NCI-H2107 (cell line): ENCODE measurements at regions not wholly inside any gene's neighbourhood (a gene's known extent, or its start where the extent isn't known, plus 50 kb on each side); places are given as distances from the start of the nearest gene placed in this dataset.
"Not testable (repeated sequence)": the region's sequence is repeated elsewhere in the genome, so short reads cannot be mapped to it uniquely, and the experiment has no call there.

ENCODE experiments used
- DNase-seq: peaks from one replicate; lab custom pipeline; 2025; lab: John Stamatoyannopoulos, UW

DNA sequence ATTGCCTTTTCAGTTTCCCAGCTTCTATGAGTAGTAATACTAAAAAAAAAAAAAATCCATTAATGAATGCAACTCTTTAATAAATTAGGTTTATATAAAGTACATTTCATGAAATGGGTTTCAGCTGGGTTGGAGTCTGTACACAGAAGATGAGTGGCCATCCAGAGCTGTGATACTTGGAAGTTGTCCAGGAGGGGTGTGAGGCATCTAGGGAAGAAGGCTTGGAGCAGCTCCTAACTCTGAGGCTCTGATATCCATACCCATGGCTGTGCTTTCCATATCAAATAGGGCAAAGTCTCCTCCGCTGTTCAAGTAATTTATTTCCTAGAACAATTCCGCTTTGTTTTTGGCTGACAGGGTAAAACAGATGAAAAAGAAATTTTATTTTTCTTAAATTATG, 423.3 kb upstream of the TENM3 start:
- DNase-seq: no peak

GRCh38 chr4:181820553-181820952, 422.6 kb upstream of the TENM3 start:
- no peak for DNase-seq

- peak; percentile 12 for DNase-seq
These were observed 421.9 kb upstream of the TENM3 start for GRCh38 chr4:181821039-181822004.

DNA sequence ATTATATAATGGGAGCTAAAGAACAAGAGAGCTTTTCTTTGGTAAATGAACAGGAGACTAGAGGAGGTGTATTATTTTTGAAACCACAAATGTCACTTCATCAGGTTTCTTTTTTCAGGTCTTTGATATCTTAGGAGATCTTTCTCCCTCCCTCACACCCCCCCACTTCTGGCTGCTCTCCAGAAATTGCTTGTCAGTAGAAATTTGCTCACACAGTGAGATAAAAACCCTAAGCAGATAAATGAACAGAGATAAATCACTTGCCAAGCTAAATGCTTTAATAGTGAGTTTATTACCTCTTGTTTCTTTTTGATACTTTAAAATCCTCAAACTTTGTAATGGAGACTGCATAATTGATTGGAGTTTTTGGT, 421.2 kb upstream of the TENM3 start:
- DNase-seq: no peak

DNA sequence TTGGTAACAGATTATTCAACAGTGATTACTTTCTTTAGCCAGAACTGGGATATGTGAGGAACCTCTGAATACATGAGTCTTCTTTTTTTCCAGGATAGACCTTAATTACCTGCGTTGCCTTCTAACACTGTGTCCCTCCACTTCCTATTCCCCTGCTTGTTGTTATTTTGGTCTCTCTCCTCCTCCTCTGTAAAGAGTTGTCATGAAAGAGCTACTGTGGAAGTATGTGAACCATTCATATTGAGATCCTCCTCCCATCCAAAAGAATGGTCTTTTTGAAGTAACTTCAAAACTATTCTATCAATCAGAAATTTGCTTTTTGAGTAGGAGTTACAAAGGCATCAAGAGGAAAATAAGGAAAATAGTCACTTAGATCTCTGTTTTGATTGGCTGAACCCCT, 420.0 kb upstream of the TENM3 start:
- no peak for DNase-seq

GRCh38 chr4:181823645-181824044, 419.6 kb upstream of the TENM3 start:
- DNase-seq: no peak

GRCh38 chr4:181825564-181825963, 417.6 kb upstream of the TENM3 start:
- DNase-seq: no peak

DNA sequence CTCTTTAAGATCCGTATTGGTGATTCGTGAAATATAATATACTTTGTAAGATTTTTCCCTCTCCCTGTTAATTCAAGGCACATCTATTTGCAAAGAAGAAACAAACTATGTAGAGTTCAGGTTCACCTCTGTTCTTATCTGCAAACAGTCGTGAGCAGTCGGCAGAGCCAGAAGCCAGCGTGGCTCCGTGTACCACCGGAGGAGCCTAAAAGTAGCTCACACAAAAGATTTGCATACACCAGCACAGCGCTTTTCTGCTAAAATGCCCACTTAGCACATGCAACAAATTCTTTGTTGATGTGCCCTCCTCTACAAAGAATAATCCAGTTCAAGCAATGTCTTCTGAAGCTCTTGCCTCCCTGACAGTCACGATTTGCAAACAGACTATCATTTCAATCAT, 416.0 kb upstream of the TENM3 start:
- DNase-seq: no peak

DNA sequence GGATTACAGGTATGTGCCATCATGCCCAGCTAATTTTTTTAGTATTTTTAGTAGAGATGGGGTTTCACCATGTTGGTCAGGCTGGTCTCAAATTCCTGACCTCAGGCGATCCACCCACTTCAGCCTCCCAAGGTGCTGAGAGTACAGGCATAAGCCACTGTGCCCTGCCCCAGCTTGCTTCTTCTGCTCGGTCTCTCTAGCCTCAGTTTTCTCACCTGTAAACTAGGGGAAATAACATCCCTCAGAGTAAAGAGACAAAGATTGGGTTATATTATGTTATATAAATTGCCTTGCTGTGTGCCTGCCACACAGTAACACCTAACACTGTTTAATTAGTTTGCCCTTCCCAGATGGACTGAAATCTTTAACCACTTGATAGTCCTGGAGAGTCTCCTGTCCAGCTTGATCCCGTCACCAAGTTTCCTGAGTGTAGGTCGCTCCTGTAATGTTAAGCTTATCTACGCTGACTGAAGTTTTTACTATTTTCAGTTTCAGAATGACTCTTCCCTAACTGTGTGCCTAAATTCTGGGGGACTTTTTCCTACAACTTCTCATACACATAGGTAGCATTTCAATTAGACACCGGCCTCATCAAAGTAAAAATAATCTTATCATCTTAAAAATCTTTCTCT, 412.7 kb upstream of the TENM3 start:
- DNase-seq: no peak

DNA sequence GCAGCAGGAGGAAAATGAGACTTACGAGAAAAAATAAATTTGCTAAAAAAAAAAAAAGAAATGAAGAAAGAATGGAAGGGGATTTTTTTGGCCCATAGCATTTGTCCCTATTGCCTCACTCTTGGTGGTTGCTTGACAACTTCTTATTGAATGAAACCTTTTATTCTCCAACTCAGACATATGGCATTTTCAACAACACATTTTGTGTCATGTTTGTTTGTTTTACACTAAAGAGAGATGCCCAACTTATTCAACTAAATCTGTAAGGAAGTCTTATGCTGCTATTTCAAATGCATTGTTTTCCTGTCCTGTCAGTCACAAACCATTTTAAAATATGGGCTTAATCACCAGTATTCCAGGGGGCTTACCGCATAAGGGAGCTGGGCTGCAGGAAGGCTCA, 409.1 kb upstream of the TENM3 start:
- DNase-seq: no peak

GRCh38 chr4:181835348-181835747, 407.9 kb upstream of the TENM3 start:
- no peak for DNase-seq

DNA sequence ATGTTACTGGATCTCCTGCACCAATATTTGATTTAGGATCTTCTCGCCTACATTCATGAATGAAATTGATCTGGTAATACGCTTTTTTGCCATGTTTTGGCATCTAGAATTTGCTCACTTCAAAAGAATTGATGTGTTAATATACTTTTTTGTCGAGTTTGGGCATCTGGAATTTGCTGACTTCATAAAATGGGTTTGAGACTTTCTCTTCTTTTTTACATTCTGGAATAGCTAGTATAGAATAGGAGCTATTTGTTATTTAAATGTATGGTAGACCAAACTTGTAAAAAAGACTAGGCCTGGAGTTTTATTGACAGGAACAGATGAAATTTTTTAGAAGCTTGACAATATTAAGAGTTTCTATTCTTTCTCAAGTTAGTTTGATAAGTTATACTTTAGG, 404.9 kb upstream of the TENM3 start:
- no peak for DNase-seq

DNA sequence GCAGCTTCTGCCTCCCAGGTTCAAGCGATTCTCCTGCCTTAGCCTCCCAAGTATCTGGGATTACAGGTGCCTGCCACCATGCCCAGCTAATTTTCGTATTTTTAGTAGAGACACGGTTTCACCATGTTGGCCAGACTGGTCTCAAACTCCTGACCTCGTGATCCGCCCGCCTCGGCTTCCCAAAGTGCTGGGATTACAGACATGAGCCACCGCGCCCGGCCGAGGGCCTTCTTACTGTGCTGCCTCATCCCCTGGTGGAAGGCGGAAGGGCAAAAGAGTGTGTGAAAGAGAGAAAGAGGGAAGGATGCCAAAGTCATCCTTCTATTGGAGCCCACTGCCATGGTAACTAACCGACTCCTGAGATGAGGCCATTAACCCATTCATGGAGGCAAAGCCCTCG, 399.4 kb upstream of the TENM3 start:
- not testable (repeated sequence) for DNase-seq

GRCh38 chr4:181845617-181846016, 397.6 kb upstream of the TENM3 start:
- DNase-seq: no peak

GRCh38 chr4:181846934-181847333, 396.3 kb upstream of the TENM3 start:
- no peak for DNase-seq

- DNase-seq: no peak
These were observed 394.8 kb upstream of the TENM3 start for GRCh38 chr4:181848357-181848756.

DNA sequence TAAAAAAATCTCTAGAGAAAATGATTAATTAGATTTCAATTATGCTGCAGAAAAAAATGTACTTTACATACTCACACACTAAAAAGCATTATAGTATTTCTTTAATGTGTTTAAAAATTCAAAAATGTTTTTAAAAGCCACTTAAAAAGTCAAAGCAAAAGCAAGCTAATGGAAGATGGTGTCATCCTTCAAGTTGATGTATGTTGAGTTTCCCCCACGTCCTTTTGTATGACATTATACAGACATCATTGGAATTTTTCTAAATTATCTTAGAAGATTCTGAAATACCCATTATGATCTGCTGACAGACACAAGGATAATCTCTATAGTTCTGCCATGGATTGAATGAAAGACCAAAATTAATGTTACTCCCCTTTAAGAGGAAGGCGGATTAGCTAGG, 393.7 kb upstream of the TENM3 start:
- no peak for DNase-seq

DNA sequence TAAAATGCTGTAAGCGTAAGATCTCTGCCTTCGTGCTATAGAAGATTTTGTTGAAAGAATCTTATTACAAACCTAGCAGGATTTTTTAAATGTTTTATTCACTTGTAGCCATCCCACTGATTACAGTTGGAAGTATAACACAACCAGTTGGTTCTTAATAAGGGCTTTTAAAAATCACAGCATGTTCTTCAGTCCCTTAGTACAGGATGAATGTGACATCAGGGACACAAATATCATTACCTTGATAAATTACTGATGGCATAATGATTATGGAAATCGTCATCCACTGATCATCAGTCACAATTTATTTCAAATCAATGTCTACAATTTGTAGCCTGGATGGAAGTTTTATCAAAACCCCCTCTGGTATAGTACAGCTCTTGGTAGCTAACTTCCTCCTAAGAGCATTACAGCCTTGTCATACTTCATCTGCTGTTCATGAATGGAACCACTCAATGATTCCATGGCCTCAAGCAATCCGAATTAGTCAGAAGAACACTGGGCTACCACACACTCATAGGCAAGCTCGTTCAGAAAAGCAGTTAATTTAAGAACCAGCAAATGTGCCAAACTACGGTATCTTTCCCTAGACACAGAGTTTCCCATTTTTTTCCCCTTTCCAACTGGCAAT, 389.2 kb upstream of the TENM3 start:
- DNase-seq: no peak

DNA sequence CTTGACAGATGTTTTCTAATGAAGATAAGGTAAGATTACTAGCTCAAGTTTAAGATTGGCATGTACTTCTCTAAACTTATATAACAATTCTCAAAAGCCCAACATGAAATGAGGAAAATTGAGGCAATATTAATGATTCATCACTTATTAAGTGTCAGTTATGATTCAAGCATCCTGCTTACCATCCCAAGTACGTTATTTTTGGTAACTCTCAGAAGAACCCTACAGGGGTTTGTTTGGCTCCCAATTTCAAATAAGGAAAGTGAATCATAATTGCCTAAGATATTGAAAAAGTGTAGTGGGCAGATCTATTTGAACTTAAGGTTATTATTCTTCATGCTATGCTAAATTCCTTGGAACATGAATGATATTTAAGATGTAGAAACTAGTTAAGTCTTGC, 387.9 kb upstream of the TENM3 start:
- DNase-seq: no peak

GRCh38 chr4:181857471-181857870, 385.7 kb upstream of the TENM3 start:
- not testable (repeated sequence) for DNase-seq

DNA sequence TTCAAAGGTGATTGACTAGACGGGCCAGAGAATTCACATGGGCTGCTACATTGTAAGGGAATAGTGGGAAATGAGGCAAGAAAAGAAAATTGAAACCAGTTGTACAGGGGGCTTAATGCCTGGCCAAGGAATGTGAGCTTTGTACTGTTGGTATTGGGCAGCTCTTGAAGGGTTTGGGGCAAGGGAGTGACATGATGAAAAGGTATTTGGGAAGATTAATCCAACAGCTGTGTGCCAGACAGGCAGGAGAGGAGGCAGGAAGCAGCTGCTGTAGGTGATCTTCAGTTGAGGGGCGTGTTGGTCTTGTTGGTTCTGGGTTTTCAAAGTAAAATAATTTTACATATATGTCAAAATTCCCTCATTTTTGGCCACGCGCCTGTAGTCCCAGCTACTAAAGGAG, 384.5 kb upstream of the TENM3 start:
- DNase-seq: no peak

GRCh38 chr4:181859439-181859838, 383.8 kb upstream of the TENM3 start:
- DNase-seq: no peak

DNA sequence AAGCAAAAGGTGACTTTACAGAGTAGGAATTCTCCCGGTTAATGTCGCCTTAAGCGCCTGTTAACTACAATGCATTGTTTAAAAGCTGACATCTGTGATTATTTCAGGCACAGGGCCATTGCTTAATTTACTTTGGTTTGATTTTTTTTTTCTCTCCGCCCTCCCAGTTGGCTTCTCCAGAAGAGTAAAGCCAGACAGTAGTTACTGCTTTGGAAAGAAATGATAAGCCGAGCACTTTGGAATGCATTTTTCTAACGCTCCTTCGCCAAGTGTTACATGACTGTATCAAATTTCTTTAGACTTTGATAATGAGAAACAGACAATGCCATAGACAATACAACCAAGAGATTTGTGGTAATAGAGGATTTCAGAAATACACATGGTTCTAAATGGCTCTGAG, 383.0 kb upstream of the TENM3 start:
- no peak for DNase-seq
